Natural killer cell treated with Interleukin-12 subunit alpha and Interleukin-12 subunit beta and Interleukin-15 and Interleukin-18, amount 100 ng/mL, for 72 hours (primary cell): ENCODE measurements at regions not wholly inside any gene's neighbourhood (a gene's known extent, or its start where the extent isn't known, plus 50 kb on each side); places are given as distances from the start of the nearest gene placed in this dataset.

Experiments
- ATAC-seq, 2 donors: fragments of 150-1000 bp; cut with Tn5 transposase in 1 of 2; sonication (Bioruptor Pico), chemical (Tn5 transposase) in 1 of 2; 2 replicates each; pipeline ENCODE4 v1.10.0; 2021
- DNase-seq: peaks from one replicate; pipeline ENCODE4 v3.0.0; 2022; ENCODE audit warnings: low spot score
- H3K27ac Mint-ChIP-seq, 2 donors: 1 replicate in 1 of 2; 2 replicates in 1 of 2; pipeline ENCODE4 v1.8.0; 2022; ENCODE audit warnings: mixed read lengths in 2 of 2, mild to moderate bottlenecking in 1 of 2, moderate library complexity in 1 of 2
- H3K27me3 Mint-ChIP-seq, 2 donors: 1 replicate in 1 of 2; 2 replicates in 1 of 2; pipeline ENCODE4 v1.8.0; 2022; ENCODE audit warnings: mixed read lengths in 2 of 2
- H3K36me3 Mint-ChIP-seq: one replicate; pipeline ENCODE4 v1.8.0; 2022; ENCODE audit warnings: mixed read lengths
- H3K4me1 Mint-ChIP-seq, 2 donors: 1 replicate in 1 of 2; 2 replicates in 1 of 2; pipeline ENCODE4 v1.8.0; 2022; ENCODE audit warnings: low read depth in 2 of 2, mixed read lengths in 2 of 2, mild to moderate bottlenecking in 1 of 2
- H3K4me3 Mint-ChIP-seq: one replicate; pipeline ENCODE4 v1.8.0; 2022; ENCODE audit warnings: mixed read lengths
- H3K9me3 Mint-ChIP-seq: 2 replicates; pipeline ENCODE4 v1.8.0; 2022; ENCODE audit warnings: mixed read lengths

GRCh38 chr18:11324956-11325882, 175.8 kb upstream of the PIEZO2 start:
- peak in 1 of 2 donors; percentile 75 for ATAC-seq
- Mint-ChIP-seq H3K36me3 (no peaks in the 10 kb centered on the region), H3K27me3 (peaks cover 0 to 2% of the 10 kb centered on the region in 2 donors), H3K9me3 (peaks cover 3% of the 10 kb centered on the region), H3K4me1 (no peaks in the 10 kb centered on the region), H3K4me3 (no peak overlapping the region), H3K27ac (no peak overlapping the region)
- DNase-seq: no peak

- H3K4me3 Mint-ChIP-seq: no peak overlapping the region
- peaks cover 0 to 2% of the 10 kb centered on the region in 2 donors for H3K27me3 Mint-ChIP-seq
- no peaks in the 10 kb centered on the region for H3K4me1 Mint-ChIP-seq
- peaks cover 3% of the 10 kb centered on the region for H3K9me3 Mint-ChIP-seq
- no peak for DNase-seq
- no peak overlapping the region for H3K27ac Mint-ChIP-seq
- ATAC-seq: no peak
- H3K36me3 Mint-ChIP-seq: no peaks in the 10 kb centered on the region
These were observed 175.1 kb upstream of the PIEZO2 start for GRCh38 chr18:11324510-11324909.

GRCh38 chr18:11323359-11323819, 174.0 kb upstream of the PIEZO2 start:
- Mint-ChIP-seq H3K4me3 (no peak overlapping the region), H3K36me3 (no peaks in the 10 kb centered on the region), H3K9me3 (peaks cover 3% of the 10 kb centered on the region), H3K4me1 (no peaks in the 10 kb centered on the region), H3K27me3 (peaks cover 0 to 2% of the 10 kb centered on the region in 2 donors), H3K27ac (no peak overlapping the region)
- DNase-seq: no peak
- no peak for ATAC-seq

GRCh38 chr18:11322716-11323115, 173.3 kb upstream of the PIEZO2 start:
- Mint-ChIP-seq H3K4me1 (no peaks in the 10 kb centered on the region), H3K4me3 (no peak overlapping the region), H3K9me3 (peaks cover 3% of the 10 kb centered on the region), H3K27me3 (peaks cover 0 to 2% of the 10 kb centered on the region in 2 donors), H3K36me3 (no peaks in the 10 kb centered on the region), H3K27ac (no peak overlapping the region)
- DNase-seq (no peak), ATAC-seq (no peak)

- H3K4me1 Mint-ChIP-seq: no peaks in the 10 kb centered on the region
- no peak overlapping the region for H3K27ac Mint-ChIP-seq
- ATAC-seq (no peak), DNase-seq (no peak)
- H3K4me3 Mint-ChIP-seq: no peak overlapping the region
- peaks cover 0 to 2% of the 10 kb centered on the region in 2 donors for H3K27me3 Mint-ChIP-seq
- no peaks in the 10 kb centered on the region for H3K36me3 Mint-ChIP-seq
- peaks cover 3% of the 10 kb centered on the region for H3K9me3 Mint-ChIP-seq
These were observed 172.6 kb upstream of the PIEZO2 start for GRCh38 chr18:11322006-11322405.

- no peaks in the 10 kb centered on the region for H3K9me3 Mint-ChIP-seq
- H3K27me3 Mint-ChIP-seq: no peaks in the 10 kb centered on the region
- no peak overlapping the region for H3K4me3 Mint-ChIP-seq
- H3K4me1 Mint-ChIP-seq: no peaks in the 10 kb centered on the region
- DNase-seq: no peak
- H3K27ac Mint-ChIP-seq: no peak overlapping the region
- H3K36me3 Mint-ChIP-seq: no peaks in the 10 kb centered on the region
- ATAC-seq: no peak
These were observed 171.6 kb upstream of the PIEZO2 start for GRCh38 chr18:11320986-11321385.

GRCh38 chr18:11316546-11316945, 167.2 kb upstream of the PIEZO2 start:
- no peaks in the 10 kb centered on the region for H3K9me3 Mint-ChIP-seq
- no peak overlapping the region for H3K27ac Mint-ChIP-seq
- no peak overlapping the region for H3K4me3 Mint-ChIP-seq
- no peaks in the 10 kb centered on the region for H3K27me3 Mint-ChIP-seq
- no peaks in the 10 kb centered on the region for H3K36me3 Mint-ChIP-seq
- ATAC-seq (no peak), DNase-seq (no peak)
- no peaks in the 10 kb centered on the region for H3K4me1 Mint-ChIP-seq

- no peaks in the 10 kb centered on the region for H3K27me3 Mint-ChIP-seq
- H3K4me3 Mint-ChIP-seq: no peak overlapping the region
- DNase-seq (no peak), ATAC-seq (no peak)
- H3K4me1 Mint-ChIP-seq: no peaks in the 10 kb centered on the region
- H3K36me3 Mint-ChIP-seq: no peaks in the 10 kb centered on the region
- H3K27ac Mint-ChIP-seq: no peak overlapping the region
- no peaks in the 10 kb centered on the region for H3K9me3 Mint-ChIP-seq
These were observed 161.2 kb upstream of the PIEZO2 start for GRCh38 chr18:11310476-11311086.

- no peaks in the 10 kb centered on the region for H3K27me3 Mint-ChIP-seq
- DNase-seq (no peak), ATAC-seq (no peak)
- peaks cover 3% of the 10 kb centered on the region for H3K9me3 Mint-ChIP-seq
- no peak overlapping the region for H3K4me3 Mint-ChIP-seq
- no peaks in the 10 kb centered on the region for H3K4me1 Mint-ChIP-seq
- H3K27ac Mint-ChIP-seq: no peak overlapping the region
- peaks cover 4% of the 10 kb centered on the region for H3K36me3 Mint-ChIP-seq
These were observed 159.8 kb upstream of the PIEZO2 start for GRCh38 chr18:11309172-11309571.

GRCh38 chr18:11308499-11308898, 159.1 kb upstream of the PIEZO2 start:
- no peak overlapping the region for H3K4me3 Mint-ChIP-seq
- no peaks in the 10 kb centered on the region for H3K4me1 Mint-ChIP-seq
- H3K9me3 Mint-ChIP-seq: peaks cover 3% of the 10 kb centered on the region

GRCh38 chr18:11307716-11308115, 158.3 kb upstream of the PIEZO2 start:
- Mint-ChIP-seq H3K9me3 (peaks cover 3% of the 10 kb centered on the region), H3K36me3 (peaks cover 4% of the 10 kb centered on the region), H3K4me1 (no peaks in the 10 kb centered on the region), H3K4me3 (no peak overlapping the region), H3K27me3 (no peaks in the 10 kb centered on the region), H3K27ac (no peak overlapping the region)
- ATAC-seq (no peak), DNase-seq (no peak)

More at GRCh38 chr18:11308499-11308898, 159.1 kb upstream of the PIEZO2 start:
- peaks cover 4% of the 10 kb centered on the region for H3K36me3 Mint-ChIP-seq
- DNase-seq (no peak), ATAC-seq (no peak)
- H3K27ac Mint-ChIP-seq: no peak overlapping the region
- no peaks in the 10 kb centered on the region for H3K27me3 Mint-ChIP-seq

GRCh38 chr18:11305507-11305906, 156.1 kb upstream of the PIEZO2 start:
- no peak overlapping the region for H3K27ac Mint-ChIP-seq
- H3K36me3 Mint-ChIP-seq: peaks cover 9% of the 10 kb centered on the region
- no peaks in the 10 kb centered on the region for H3K4me1 Mint-ChIP-seq
- peak in 1 of 2 donors; percentile 20 for ATAC-seq
- no peak for DNase-seq
- H3K4me3 Mint-ChIP-seq: no peak overlapping the region
- peaks cover 8% of the 10 kb centered on the region for H3K9me3 Mint-ChIP-seq
- no peaks in the 10 kb centered on the region for H3K27me3 Mint-ChIP-seq

GRCh38 chr18:11304928-11305327, 155.6 kb upstream of the PIEZO2 start:
- peaks cover 9% of the 10 kb centered on the region for H3K36me3 Mint-ChIP-seq
- H3K4me3 Mint-ChIP-seq: no peak overlapping the region
- H3K4me1 Mint-ChIP-seq: no peaks in the 10 kb centered on the region
- H3K27ac Mint-ChIP-seq: no peak overlapping the region
- DNase-seq: no peak
- H3K27me3 Mint-ChIP-seq: no peaks in the 10 kb centered on the region
- ATAC-seq: no peak
- peaks cover 9% of the 10 kb centered on the region for H3K9me3 Mint-ChIP-seq

GRCh38 chr18:11296946-11297345, 147.6 kb upstream of the PIEZO2 start:
- Mint-ChIP-seq H3K36me3 (peaks cover 5% of the 10 kb centered on the region), H3K4me1 (no peaks in the 10 kb centered on the region), H3K27ac (no peak overlapping the region), H3K9me3 (peaks cover 10% of the 10 kb centered on the region), H3K27me3 (no peaks in the 10 kb centered on the region), H3K4me3 (no peak overlapping the region)
- ATAC-seq (no peak), DNase-seq (no peak)
